ENCODE measurements at regions not wholly inside any gene's neighbourhood (a gene's known extent, or its start where the extent isn't known, plus 50 kb on each side); places are given as distances from the start of the nearest gene placed in this dataset.
A peak's percentile ranks its signal among the peaks of the same experiment; 100 is the strongest.

DNA sequence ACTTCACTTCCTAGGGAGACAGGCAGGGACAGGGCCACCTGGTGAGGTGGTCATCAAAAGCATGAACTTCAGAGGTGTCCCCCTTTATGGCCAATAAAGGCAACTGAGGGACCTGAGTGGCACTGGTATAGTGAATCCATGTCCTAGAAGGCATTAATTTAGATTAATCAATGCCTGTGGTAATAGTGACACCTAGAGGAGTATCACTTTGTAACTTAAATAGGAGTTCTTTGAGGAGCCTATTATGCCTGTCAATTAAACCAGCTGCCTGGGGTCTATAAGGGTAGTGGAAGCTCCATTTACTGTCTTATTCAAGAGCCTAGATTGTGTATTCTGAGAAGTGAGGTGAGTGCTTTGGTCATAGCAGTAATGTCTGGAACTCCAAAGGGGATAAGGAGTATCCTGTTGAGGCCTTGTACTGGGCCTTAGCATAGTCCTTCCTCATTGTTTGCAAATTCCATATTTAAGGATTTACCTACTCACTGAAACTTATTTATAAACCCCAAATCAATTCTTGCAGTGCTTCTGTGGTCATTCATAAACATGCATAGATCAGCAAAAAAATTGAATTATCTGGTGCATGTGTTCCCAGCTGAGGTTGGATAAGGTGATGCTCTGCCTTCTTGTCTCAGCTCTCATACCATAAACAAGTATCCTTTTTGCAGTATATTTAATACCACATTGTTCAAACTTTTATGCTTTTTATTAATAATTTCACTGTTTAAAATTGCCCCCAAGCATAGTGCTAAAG, 213.8 kb upstream of the RADX start:
- no peaks in the 10 kb centered on the region for H3K4me1 ChIP-seq
- H3K4me3 ChIP-seq: no peak overlapping the region
- no peaks in the 10 kb centered on the region for H3K9me3 ChIP-seq
- intact Hi-C loops (cut with DNase I; ENCODE audit: low total_unique reads): no loop called here
- no peak overlapping the region for H3K27ac ChIP-seq
- DNase-seq (ENCODE audit: low spot score in 2 of 2): no peak
- H3K36me3 ChIP-seq: no peaks in the 10 kb centered on the region
- no peak for TF ChIP-seq POLR2A (IDR thresholded peaks at IDR 0.05)
- TF ChIP-seq, protein P1, sequence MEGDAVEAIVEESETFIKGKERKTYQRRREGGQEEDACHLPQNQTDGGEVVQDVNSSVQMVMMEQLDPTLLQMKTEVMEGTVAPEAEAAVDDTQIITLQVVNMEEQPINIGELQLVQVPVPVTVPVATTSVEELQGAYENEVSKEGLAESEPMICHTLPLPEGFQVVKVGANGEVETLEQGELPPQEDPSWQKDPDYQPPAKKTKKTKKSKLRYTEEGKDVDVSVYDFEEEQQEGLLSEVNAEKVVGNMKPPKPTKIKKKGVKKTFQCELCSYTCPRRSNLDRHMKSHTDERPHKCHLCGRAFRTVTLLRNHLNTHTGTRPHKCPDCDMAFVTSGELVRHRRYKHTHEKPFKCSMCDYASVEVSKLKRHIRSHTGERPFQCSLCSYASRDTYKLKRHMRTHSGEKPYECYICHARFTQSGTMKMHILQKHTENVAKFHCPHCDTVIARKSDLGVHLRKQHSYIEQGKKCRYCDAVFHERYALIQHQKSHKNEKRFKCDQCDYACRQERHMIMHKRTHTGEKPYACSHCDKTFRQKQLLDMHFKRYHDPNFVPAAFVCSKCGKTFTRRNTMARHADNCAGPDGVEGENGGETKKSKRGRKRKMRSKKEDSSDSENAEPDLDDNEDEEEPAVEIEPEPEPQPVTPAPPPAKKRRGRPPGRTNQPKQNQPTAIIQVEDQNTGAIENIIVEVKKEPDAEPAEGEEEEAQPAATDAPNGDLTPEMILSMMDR (IDR thresholded peaks at IDR 0.05): peak in 1 of 3 donors; percentile 21
- H3K27me3 ChIP-seq: peaks cover 0 to 79% of the 10 kb centered on the region in 2 donors

DNA sequence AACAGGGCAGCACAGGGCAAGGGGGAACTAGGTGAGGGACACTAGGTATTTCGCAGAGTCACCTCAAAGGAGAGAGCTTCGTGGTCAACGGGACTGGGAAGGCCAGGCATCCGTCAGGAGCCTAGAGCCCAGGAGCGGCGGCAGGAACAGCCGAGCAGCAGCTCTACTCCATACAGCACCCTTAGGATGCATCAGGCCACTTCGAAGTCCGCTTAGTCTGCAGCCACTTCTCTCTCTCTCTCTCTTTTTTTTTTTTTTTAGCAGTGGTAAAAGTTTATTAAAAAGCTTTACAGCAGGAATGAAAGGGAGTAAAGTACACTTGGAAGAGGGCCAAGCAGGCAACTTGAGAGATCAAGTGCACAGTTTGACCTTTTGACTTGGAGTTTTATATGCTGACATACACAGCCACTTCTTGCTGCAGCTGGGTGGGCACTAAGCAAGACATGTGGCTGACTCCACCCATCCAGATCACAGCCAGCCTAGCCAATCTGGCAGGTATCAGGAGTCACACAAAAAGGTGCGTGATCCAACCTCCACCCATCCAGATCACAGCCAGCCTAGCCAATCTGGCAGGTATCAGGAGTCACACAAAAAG, 209.7 kb upstream of the RADX start:
- Histone ChIP-seq H3K27ac (no peak overlapping the region), H3K27me3 (peaks cover 0 to 56% of the 10 kb centered on the region in 2 donors), H3K9me3 (no peaks in the 10 kb centered on the region), H3K36me3 (no peaks in the 10 kb centered on the region), H3K4me3 (no peak overlapping the region), H3K4me1 (no peaks in the 10 kb centered on the region)
- TF ChIP-seq POLR2AphosphoS5 (IDR thresholded peaks at IDR 0.05) (no peak), POLR2A (IDR thresholded peaks at IDR 0.05) (no peak)
- TF ChIP-seq, protein P1 (IDR thresholded peaks at IDR 0.05): no peak
- intact Hi-C loops (cut with DNase I; ENCODE audit: low total_unique reads): no loop called here
- no peak for DNase-seq (ENCODE audit: low spot score in 2 of 2)

DNA sequence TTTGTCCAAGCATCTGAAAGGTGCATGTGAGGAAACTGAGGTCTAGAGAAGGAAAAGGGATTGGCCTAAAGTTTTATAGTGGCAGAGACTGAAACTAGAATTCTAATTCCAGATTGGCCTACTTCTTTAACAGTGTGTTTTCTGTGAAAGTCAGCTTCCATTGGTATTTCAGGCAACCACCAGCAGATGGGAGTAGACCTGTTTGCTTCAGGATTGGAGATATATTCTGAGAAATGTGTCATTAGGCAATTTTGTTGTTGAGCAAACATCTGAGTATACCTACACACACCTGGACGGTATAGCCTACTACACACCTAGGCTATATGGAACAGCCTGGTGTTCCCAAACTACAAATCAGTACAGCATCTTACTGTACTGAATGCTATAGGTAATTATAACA, 207.3 kb upstream of the RADX start:
- Histone ChIP-seq H3K4me3 (no peak overlapping the region), H3K27ac (no peak overlapping the region), H3K36me3 (no peaks in the 10 kb centered on the region), H3K4me1 (no peaks in the 10 kb centered on the region), H3K27me3 (peaks cover 0 to 47% of the 10 kb centered on the region in 2 donors), H3K9me3 (no peaks in the 10 kb centered on the region)
- intact Hi-C loops (cut with DNase I; ENCODE audit: low total_unique reads): no loop called here
- no peak for DNase-seq (ENCODE audit: low spot score in 2 of 2)
- TF ChIP-seq, protein P1 (IDR thresholded peaks at IDR 0.05): no peak
- TF ChIP-seq POLR2A (IDR thresholded peaks at IDR 0.05): no peak
- TF ChIP-seq POLR2AphosphoS5 (IDR thresholded peaks at IDR 0.05): no peak

DNA sequence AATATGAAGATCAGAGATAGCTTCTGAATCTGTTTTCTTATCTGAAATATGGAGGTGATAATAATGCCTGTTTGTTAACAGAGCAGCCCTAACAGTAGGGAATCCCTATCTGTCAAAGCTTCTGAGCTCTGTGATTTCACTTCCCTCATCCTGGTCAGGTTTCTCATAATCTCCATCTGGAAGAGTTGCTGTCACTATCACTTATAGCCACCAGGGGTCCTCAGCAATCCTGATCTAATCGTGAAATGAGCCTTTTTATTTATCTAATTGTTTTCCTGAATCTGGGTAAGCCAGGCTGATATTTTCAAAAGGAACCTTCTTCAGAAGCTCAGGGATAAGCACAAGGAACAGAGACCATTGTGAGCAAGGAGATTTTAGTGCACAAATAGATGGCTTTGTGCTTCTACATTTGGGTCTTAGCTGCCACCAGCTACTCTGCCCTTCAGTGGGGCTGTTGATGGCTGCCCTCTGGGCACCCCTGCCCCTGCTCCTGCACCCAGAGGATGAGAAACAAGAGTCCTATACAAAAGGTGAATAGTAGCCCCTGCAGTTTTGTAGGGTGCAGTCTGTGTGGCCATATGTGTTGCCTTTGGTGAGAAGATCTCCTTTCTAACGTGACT, 196.4 kb upstream of the RADX start:
- H3K9me3 ChIP-seq: no peaks in the 10 kb centered on the region
- DNase-seq (ENCODE audit: low spot score in 2 of 2): no peak
- TF ChIP-seq POLR2AphosphoS5 (IDR thresholded peaks at IDR 0.05) (no peak), POLR2A (IDR thresholded peaks at IDR 0.05) (no peak)
- TF ChIP-seq, protein P1 (IDR thresholded peaks at IDR 0.05): peak in 2 of 3 donors; percentile 21 to 33
- intact Hi-C loops (cut with DNase I; ENCODE audit: low total_unique reads): no loop called here
- H3K27me3 ChIP-seq: peaks cover 0 to 35% of the 10 kb centered on the region in 2 donors
- no peaks in the 10 kb centered on the region for H3K4me1 ChIP-seq
- H3K27ac ChIP-seq: no peak overlapping the region
- H3K36me3 ChIP-seq: no peaks in the 10 kb centered on the region
- H3K4me3 ChIP-seq: no peak overlapping the region

DNA sequence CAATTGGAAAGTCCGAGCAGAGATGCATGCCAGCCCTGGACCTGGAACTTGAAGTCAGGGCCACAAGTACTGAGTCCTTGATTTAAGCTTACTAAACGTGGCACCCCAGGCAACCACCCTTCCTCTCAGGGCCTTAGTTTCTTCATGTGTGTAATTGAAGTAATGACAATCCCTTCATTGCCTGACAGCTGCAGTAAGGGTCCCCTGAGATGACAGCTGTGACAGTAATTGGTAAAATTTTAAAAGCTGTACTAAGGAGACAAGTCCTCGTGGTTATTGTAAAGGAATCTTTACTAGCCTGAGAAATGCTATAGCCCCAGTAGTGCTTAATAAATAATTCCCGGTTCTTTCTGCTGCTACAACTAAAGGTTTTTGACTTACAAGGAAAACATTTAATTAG, 175.1 kb upstream of the RADX start:
- no peaks in the 10 kb centered on the region for H3K9me3 ChIP-seq
- no peak overlapping the region for H3K4me3 ChIP-seq
- intact Hi-C loops (cut with DNase I; ENCODE audit: low total_unique reads): no loop called here
- H3K27ac ChIP-seq: no peak overlapping the region
- no peaks in the 10 kb centered on the region for H3K4me1 ChIP-seq
- peaks cover 0 to 52% of the 10 kb centered on the region in 2 donors for H3K27me3 ChIP-seq
- DNase-seq (ENCODE audit: low spot score in 2 of 2): no peak
- TF ChIP-seq POLR2A (IDR thresholded peaks at IDR 0.05) (no peak), POLR2AphosphoS5 (IDR thresholded peaks at IDR 0.05) (no peak)
- TF ChIP-seq, protein P1 (IDR thresholded peaks at IDR 0.05): no peak
- no peaks in the 10 kb centered on the region for H3K36me3 ChIP-seq
